ENCODE measurements at regions not wholly inside any gene's neighbourhood (a gene's known extent, or its start where the extent isn't known, plus 50 kb on each side); places are given as distances from the start of the nearest gene placed in this dataset.

DNA sequence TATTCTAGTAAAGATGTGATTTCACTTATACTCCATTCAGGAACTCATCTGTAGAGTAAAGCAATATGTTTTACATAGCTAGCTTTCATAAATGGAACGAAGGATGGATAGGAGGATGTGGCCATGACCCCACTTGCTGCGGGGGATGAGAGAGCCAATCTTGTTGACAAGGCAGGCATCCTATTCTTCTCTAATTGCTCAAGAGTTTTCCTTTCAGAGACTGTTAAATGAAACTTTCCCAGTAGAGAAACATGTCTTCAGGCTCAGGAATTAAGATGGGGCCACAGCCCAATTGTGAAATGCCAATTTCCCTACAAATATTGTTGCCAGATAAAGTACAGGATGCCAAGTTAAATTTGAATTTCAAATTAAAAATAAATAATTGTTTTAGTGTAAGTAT, 196.2 kb upstream of the TUT7 start:
- H3K36me3 ChIP-seq (ENCODE audit: insufficient read depth, low read length): no peaks in the 10 kb centered on the region
- no peaks in the 10 kb centered on the region for H3K36me3 Mint-ChIP-seq (ENCODE audit: low read depth, unreplicated experiment)
- TF ChIP-seq EZH2 (IDR thresholded peaks at IDR 0.05; ENCODE audit: insufficient read depth, low read length) (no peak), CTCF (IDR thresholded peaks at IDR 0.05; ENCODE audit: insufficient read depth, low read depth, low read length) (no peak)
- H3K27me3 Mint-ChIP-seq (ENCODE audit: low read depth, unreplicated experiment): no peaks in the 10 kb centered on the region
- no peaks in the 10 kb centered on the region for H3K27me3 ChIP-seq (ENCODE audit: insufficient read depth, low read length)
- H3K4me1 Mint-ChIP-seq (ENCODE audit: low read depth, unreplicated experiment): peaks cover 2% of the 10 kb centered on the region
- H3K4me2 ChIP-seq (ENCODE audit: low read length): peak overlapping the region; percentile 38
- H3K4me1 ChIP-seq (ENCODE audit: insufficient read depth, low read length): peaks cover 10% of the 10 kb centered on the region
- no peaks in the 10 kb centered on the region for H3K9me3 ChIP-seq (ENCODE audit: insufficient read depth, low read depth, low read length)
- no peak overlapping the region for H2AFZ ChIP-seq (ENCODE audit: low read depth, low read length)
- no peak overlapping the region for H3K4me3 ChIP-seq (ENCODE audit: insufficient read depth, low read depth, low read length)
- no peak for FAIRE-seq
- no peak overlapping the region for H3K27ac Mint-ChIP-seq (ENCODE audit: unreplicated experiment)
- H3K9ac ChIP-seq (ENCODE audit: low read length): no peak overlapping the region
- H4K20me1 ChIP-seq (ENCODE audit: insufficient read depth, low read length): no peaks in the 10 kb centered on the region
- no peaks in the 10 kb centered on the region for H3K9me3 Mint-ChIP-seq (ENCODE audit: unreplicated experiment)
- DNase-seq (ENCODE audit: low read depth): no peak
- no peak overlapping the region for H3K4me3 Mint-ChIP-seq (ENCODE audit: unreplicated experiment)
- no peaks in the 10 kb centered on the region for H3K79me2 ChIP-seq (ENCODE audit: insufficient read depth, low read length)
- peak overlapping the region; percentile 26 for H3K27ac ChIP-seq (ENCODE audit: low read depth, low read length)

- DNase-seq (ENCODE audit: low read depth) (no peak), FAIRE-seq (no peak)
- H4K20me1 ChIP-seq (ENCODE audit: insufficient read depth, low read length): no peaks in the 10 kb centered on the region
- H3K27me3 Mint-ChIP-seq (ENCODE audit: low read depth, unreplicated experiment): no peaks in the 10 kb centered on the region
- no peak for TF ChIP-seq CTCF (IDR thresholded peaks at IDR 0.05; ENCODE audit: insufficient read depth, low read depth, low read length)
- no peak for TF ChIP-seq EZH2 (IDR thresholded peaks at IDR 0.05; ENCODE audit: insufficient read depth, low read length)
- H3K79me2 ChIP-seq (ENCODE audit: insufficient read depth, low read length): no peaks in the 10 kb centered on the region
- H3K9me3 ChIP-seq (ENCODE audit: insufficient read depth, low read depth, low read length): no peaks in the 10 kb centered on the region
- H3K4me2 ChIP-seq (ENCODE audit: low read length): peak overlapping the region; percentile 38
- peak overlapping the region; percentile 26 for H3K27ac ChIP-seq (ENCODE audit: low read depth, low read length)
- H3K4me1 ChIP-seq (ENCODE audit: insufficient read depth, low read length): peaks cover 10% of the 10 kb centered on the region
- H3K27me3 ChIP-seq (ENCODE audit: insufficient read depth, low read length): no peaks in the 10 kb centered on the region
- no peak overlapping the region for H3K4me3 Mint-ChIP-seq (ENCODE audit: unreplicated experiment)
- no peaks in the 10 kb centered on the region for H3K36me3 Mint-ChIP-seq (ENCODE audit: low read depth, unreplicated experiment)
- no peak overlapping the region for H2AFZ ChIP-seq (ENCODE audit: low read depth, low read length)
- H3K9ac ChIP-seq (ENCODE audit: low read length): no peak overlapping the region
- H3K9me3 Mint-ChIP-seq (ENCODE audit: unreplicated experiment): no peaks in the 10 kb centered on the region
- no peaks in the 10 kb centered on the region for H3K36me3 ChIP-seq (ENCODE audit: insufficient read depth, low read length)
- H3K4me3 ChIP-seq (ENCODE audit: insufficient read depth, low read depth, low read length): no peak overlapping the region
- H3K27ac Mint-ChIP-seq (ENCODE audit: unreplicated experiment): no peak overlapping the region
- H3K4me1 Mint-ChIP-seq (ENCODE audit: low read depth, unreplicated experiment): peaks cover 2% of the 10 kb centered on the region
These were observed 195.7 kb upstream of the TUT7 start for GRCh38 chr9:86549920-86550319.

GRCh38 chr9:86549401-86549811, 195.2 kb upstream of the TUT7 start:
- Histone ChIP-seq H3K9me3 (ENCODE audit: insufficient read depth, low read depth, low read length) (no peaks in the 10 kb centered on the region), H3K27ac (ENCODE audit: low read depth, low read length) (peak overlapping the region; percentile 26), H4K20me1 (ENCODE audit: insufficient read depth, low read length) (no peaks in the 10 kb centered on the region), H2AFZ (ENCODE audit: low read depth, low read length) (no peak overlapping the region), H3K79me2 (ENCODE audit: insufficient read depth, low read length) (no peaks in the 10 kb centered on the region), H3K36me3 (ENCODE audit: insufficient read depth, low read length) (no peaks in the 10 kb centered on the region), H3K4me3 (ENCODE audit: insufficient read depth, low read depth, low read length) (no peak overlapping the region), H3K9ac (ENCODE audit: low read length) (no peak overlapping the region), H3K4me1 (ENCODE audit: insufficient read depth, low read length) (peaks cover 10% of the 10 kb centered on the region), H3K4me2 (ENCODE audit: low read length) (peak overlapping the region; percentile 38), H3K27me3 (ENCODE audit: insufficient read depth, low read length) (no peaks in the 10 kb centered on the region)
- Mint-ChIP-seq H3K4me3 (ENCODE audit: unreplicated experiment) (no peak overlapping the region), H3K27ac (ENCODE audit: unreplicated experiment) (no peak overlapping the region), H3K36me3 (ENCODE audit: low read depth, unreplicated experiment) (no peaks in the 10 kb centered on the region), H3K27me3 (ENCODE audit: low read depth, unreplicated experiment) (no peaks in the 10 kb centered on the region), H3K9me3 (ENCODE audit: unreplicated experiment) (no peaks in the 10 kb centered on the region), H3K4me1 (ENCODE audit: low read depth, unreplicated experiment) (peaks cover 2% of the 10 kb centered on the region)
- no peak for TF ChIP-seq EZH2 (IDR thresholded peaks at IDR 0.05; ENCODE audit: insufficient read depth, low read length)
- no peak for TF ChIP-seq CTCF (IDR thresholded peaks at IDR 0.05; ENCODE audit: insufficient read depth, low read depth, low read length)
- DNase-seq (ENCODE audit: low read depth) (peak; percentile 62), FAIRE-seq (peak; percentile 78)

Data from astrocyte (in vitro differentiated cells and primary cell).